Panc1 (cell line): ENCODE measurements at regions not wholly inside any gene's neighbourhood (a gene's known extent, or its start where the extent isn't known, plus 50 kb on each side); places are given as distances from the start of the nearest gene placed in this dataset.

Experiments
- ATAC-seq: fragments of 200-7000 bp; cut with Tn5 transposase; 2 replicates; pipeline ENCODE4 v1.9.1; 2020; ENCODE audit warnings: mild to moderate bottlenecking, moderate library complexity
- BruUV-seq: library from RNA; stranded (reverse); fragments of 400-500 nt; replicated peaks from 2 replicates; lab custom pipeline; 2021; lab: Mats Ljungman, UMichigan
- CTCF ChIA-PET: fragments of 300-600 bp; sonication (Branson Sonifier 250); formaldehyde crosslinking; loops from one replicate; lab custom pipeline; 2022; ENCODE audit warnings: antibody characterized with exemption; lab: Charles Lee
- POLR2A ChIA-PET: fragments of 300-600 bp; sonication (Branson Sonifier 250); formaldehyde crosslinking; loops from one replicate; lab custom pipeline; 2022; ENCODE audit warnings: antibody characterized with exemption; lab: Charles Lee
- DNase-seq: peaks from one replicate; pipeline ENCODE4 v3.0.0-alpha.2; 2010; ENCODE audit warnings: low read depth, low spot score
- H3K27ac ChIP-seq: 2 replicates; pipeline ENCODE4 v1.5.1; 2011; ENCODE audit warnings: mild to moderate bottlenecking, low read length, inconsistent platforms
- H3K27me3 ChIP-seq: fragments of 200-500 bp; sonication (Bioruptor generic); 2 replicates; pipeline ENCODE4 v1.6.0; 2014; ENCODE audit warnings: low read length, inconsistent platforms; ENCODE audit not compliant: control insufficient read depth, insufficient read depth
- H3K36me3 ChIP-seq: fragments of 200-500 bp; sonication (Bioruptor generic); 2 replicates; pipeline ENCODE4 v1.5.1; 2014; ENCODE audit warnings: inconsistent platforms, mild to moderate bottlenecking, low read length, moderate library complexity; ENCODE audit not compliant: control insufficient read depth, insufficient read depth
- H3K4me1 ChIP-seq: 2 replicates; pipeline ENCODE4 v1.5.1; 2011; ENCODE audit warnings: inconsistent platforms, mild to moderate bottlenecking, low read length, moderate library complexity; ENCODE audit not compliant: control insufficient read depth, insufficient read depth
- H3K4me3 ChIP-seq, 2 experiments: 2 replicates each; pipeline ENCODE4 v1.5.1; 2011 to 2012; ENCODE audit warnings: low read depth in 2 of 2, low read length in 2 of 2, mild to moderate bottlenecking in 2 of 2, inconsistent platforms in 1 of 2, moderate library complexity in 1 of 2
- H3K9me3 ChIP-seq: fragments of 200-500 bp; sonication (Bioruptor generic); 2 replicates; pipeline ENCODE4 v1.5.1; 2014; ENCODE audit warnings: low read depth, mild to moderate bottlenecking, inconsistent platforms, low read length, moderate library complexity; ENCODE audit not compliant: control insufficient read depth, insufficient read depth
- CTCF ChIP-seq: fragments of 450-650 bp; IDR thresholded peaks from 2 replicates; pipeline ENCODE4 v1.5.1; 2017; ENCODE audit warnings: mild to moderate bottlenecking
- POLR2AphosphoS5 ChIP-seq: IDR thresholded peaks from 2 replicates; pipeline ENCODE4 v1.6.1; 2012; ENCODE audit warnings: mild to moderate bottlenecking, low read depth, low read length, moderate library complexity
- REST ChIP-seq, 2 experiments: IDR thresholded peaks; 2 replicates each; pipeline ENCODE4 v1.6.1; 2011 to 2012; ENCODE audit warnings: low read depth in 2 of 2, control low read depth in 1 of 2, low read length in 1 of 2, mild to moderate bottlenecking in 1 of 2, moderate library complexity in 1 of 2; ENCODE audit not compliant: insufficient read depth in 1 of 2
- SIN3A ChIP-seq: IDR thresholded peaks from 2 replicates; pipeline ENCODE4 v1.6.1; 2012; ENCODE audit warnings: low read depth, mild to moderate bottlenecking, low read length, moderate library complexity, borderline replicate concordance; ENCODE audit not compliant: insufficient read depth
- TCF7L2 ChIP-seq: IDR thresholded peaks from 2 replicates; pipeline ENCODE4 v1.6.1; 2011; ENCODE audit warnings: mild to moderate bottlenecking, low read depth, low read length, inconsistent platforms
- in situ Hi-C: cut with HindIII; loops from 2 replicates; pipeline ENCODE4 v1.10.0; 2016; ENCODE audit warnings: low sequenced_read_pairs, low pct_unique_long_range_greater_than_20kb
- intact Hi-C: fragments of 100-400 bp; cut with micrococcal nuclease; formaldehyde crosslinking; loops from one replicate; pipeline ENCODE4 v1.10.0; 2022; ENCODE audit not compliant: unreplicated experiment

GRCh38 chr13:56039992-56040391, 1100.7 kb upstream of the PRR20A start:
- intact Hi-C loops (no loop called here), in situ Hi-C loops (no loop called here)
- DNase-seq (no peak), ATAC-seq (no peak)
- H3K4me3 ChIP-seq: no peak overlapping the region
- no peaks in the 10 kb centered on the region for H3K27me3 ChIP-seq
- POLR2A ChIA-PET: no interaction called here
- CTCF ChIA-PET: no interaction called here
- H3K27ac ChIP-seq: no peak overlapping the region
- H3K36me3 ChIP-seq: no peaks in the 10 kb centered on the region
- no peak for TF ChIP-seq REST (IDR thresholded peaks at IDR 0.05; ENCODE audit: insufficient read depth in 1 of 2, low read depth in 2 of 2, low read length in 1 of 2)
- no peak for TF ChIP-seq TCF7L2
- no peak for TF ChIP-seq POLR2AphosphoS5
- TF ChIP-seq CTCF: no peak
- no peak for TF ChIP-seq SIN3A
- no TSS peak for BruUV-seq
- H3K9me3 ChIP-seq: no peaks in the 10 kb centered on the region
- no peaks in the 10 kb centered on the region for H3K4me1 ChIP-seq

GRCh38 chr13:56066321-56066720, 1074.4 kb upstream of the PRR20A start:
- intact Hi-C loops: no loop called here
- Histone ChIP-seq H3K4me1 (no peaks in the 10 kb centered on the region), H3K27me3 (no peaks in the 10 kb centered on the region), H3K4me3 (no peak overlapping the region), H3K27ac (no peak overlapping the region), H3K36me3 (no peaks in the 10 kb centered on the region), H3K9me3 (no peaks in the 10 kb centered on the region)
- TF ChIP-seq TCF7L2: no peak
- no peak for TF ChIP-seq CTCF
- TF ChIP-seq REST (IDR thresholded peaks at IDR 0.05; ENCODE audit: insufficient read depth in 1 of 2, low read depth in 2 of 2, low read length in 1 of 2): no peak
- TF ChIP-seq SIN3A: no peak
- no peak for ATAC-seq
- POLR2A ChIA-PET: no interaction called here
- DNase-seq: no peak
- in situ Hi-C loops: no loop called here
- CTCF ChIA-PET: no interaction called here
- no TSS peak for BruUV-seq
